ENCODE measurements at regions not wholly inside any gene's neighbourhood (a gene's known extent, or its start where the extent isn't known, plus 50 kb on each side); places are given as distances from the start of the nearest gene placed in this dataset.

GRCh38 chr20:23231561-23232218 lies 118.9 kb upstream of the NXT1 start:
- WGBS, 2 donors: 88 to 90% methylated on average over 6 of the region's 6 CpGs
- intact Hi-C loops (cut with DNase I; ENCODE audit: low total_unique reads): loop anchor here (5.0 kb wide), 1 partner anchor 1861 kb away; no protein-coding TSS in a partner anchor
- no peak overlapping the region for H3K4me3 ChIP-seq (ENCODE audit: low read depth, poor library complexity, severe bottlenecking)
- DNase-seq (ENCODE audit: low spot score in 2 of 2): peak in 1 of 2 donors; percentile 76
- TF ChIP-seq CTCF (IDR thresholded peaks at IDR 0.05) (no peak), POLR2A (IDR thresholded peaks at IDR 0.05) (no peak)

- no peak for TF ChIP-seq POLR2A (IDR thresholded peaks at IDR 0.05)
- no peak for TF ChIP-seq CTCF (IDR thresholded peaks at IDR 0.05)
- intact Hi-C loops (cut with DNase I; ENCODE audit: low total_unique reads): loop anchor here (5.0 kb wide), 1 partner anchor 1861 kb away; no protein-coding TSS in a partner anchor
- H3K4me3 ChIP-seq (ENCODE audit: low read depth, poor library complexity, severe bottlenecking): no peak overlapping the region
- peak in 1 of 2 donors; percentile 75 for DNase-seq (ENCODE audit: low spot score in 2 of 2)
- WGBS, 2 donors: 74 to 76% methylated on average over 16 of the region's 16 CpGs
Measured at GRCh38 chr20:23230766-23231385, 119.7 kb upstream of the NXT1 start.

GRCh38 chr20:23229989-23230388 lies 120.6 kb upstream of the NXT1 start:
- peak in 1 of 2 donors; percentile 62 for DNase-seq (ENCODE audit: low spot score in 2 of 2)
- TF ChIP-seq POLR2A (IDR thresholded peaks at IDR 0.05) (no peak), CTCF (IDR thresholded peaks at IDR 0.05) (no peak)
- 80 to 86% methylated on average over 3 of the region's 3 CpGs for whole genome bisulfite sequencing, 2 donors
- intact Hi-C loops (cut with DNase I; ENCODE audit: low total_unique reads): loop anchor here (5.0 kb wide), 1 partner anchor 1862 kb away; no protein-coding TSS in a partner anchor
- H3K4me3 ChIP-seq (ENCODE audit: low read depth, poor library complexity, severe bottlenecking): no peak overlapping the region

- TF ChIP-seq POLR2A (IDR thresholded peaks at IDR 0.05): no peak
- no peak for TF ChIP-seq CTCF (IDR thresholded peaks at IDR 0.05)
- no peak overlapping the region for H3K4me3 ChIP-seq (ENCODE audit: low read depth, poor library complexity, severe bottlenecking)
- WGBS, 2 donors: 36 to 41% methylated on average over 3 of the region's 3 CpGs
- intact Hi-C loops (cut with DNase I; ENCODE audit: low total_unique reads): no loop called here
- no peak for DNase-seq (ENCODE audit: low spot score in 2 of 2)
Measured at GRCh38 chr20:23228912-23229311, 121.7 kb upstream of the NXT1 start.

- TF ChIP-seq POLR2A (IDR thresholded peaks at IDR 0.05) (no peak), CTCF (IDR thresholded peaks at IDR 0.05) (no peak)
- 87 to 91% methylated on average over 7 of the region's 7 CpGs for WGBS, 2 donors
- no peak overlapping the region for H3K4me3 ChIP-seq (ENCODE audit: low read depth, poor library complexity, severe bottlenecking)
- DNase-seq (ENCODE audit: low spot score in 2 of 2): no peak
- intact Hi-C loops (cut with DNase I; ENCODE audit: low total_unique reads): no loop called here
Measured at GRCh38 chr20:23227976-23228375, 122.6 kb upstream of the NXT1 start.
